Panc1 (cell line): ENCODE measurements at regions not wholly inside any gene's neighbourhood (a gene's known extent, or its start where the extent isn't known, plus 50 kb on each side); places are given as distances from the start of the nearest gene placed in this dataset.

ENCODE experiments used
- TCF7L2 ChIP-seq: IDR thresholded peaks from 2 replicates; pipeline ENCODE4 v1.6.1; 2011; ENCODE audit warnings: mild to moderate bottlenecking, low read depth, low read length, inconsistent platforms
- TF ChIP-seq, protein P1 (sequence below), 2 experiments: IDR thresholded peaks; 2 replicates each; pipeline ENCODE4 v1.6.1; 2011 to 2012; ENCODE audit warnings: low read depth in 2 of 2, control low read depth in 1 of 2, low read length in 1 of 2, mild to moderate bottlenecking in 1 of 2, moderate library complexity in 1 of 2; ENCODE audit not compliant: insufficient read depth in 1 of 2
- TF ChIP-seq, protein P2 (sequence below): fragments of 450-650 bp; IDR thresholded peaks from 2 replicates; pipeline ENCODE4 v1.5.1; 2017; ENCODE audit warnings: mild to moderate bottlenecking

DNA sequence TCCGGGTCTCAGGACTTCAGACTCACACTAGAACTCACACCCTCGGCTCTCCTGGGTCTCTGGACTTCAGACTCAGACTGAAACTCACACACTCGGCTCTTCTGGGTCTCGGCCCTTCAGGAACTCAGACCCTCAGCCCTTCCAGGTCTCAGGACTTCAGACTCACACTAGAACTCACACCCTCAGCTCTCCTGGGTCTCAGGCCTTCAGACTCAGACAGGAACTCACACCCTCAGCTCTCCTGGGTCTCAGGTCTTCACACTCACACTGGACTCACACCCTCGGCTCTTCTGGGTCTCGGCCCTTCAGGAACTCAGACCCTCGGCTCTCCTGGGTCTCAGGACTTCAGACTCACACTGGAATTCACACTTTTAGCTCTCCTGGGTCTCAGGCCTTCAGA lies 137.3 kb downstream of the CRLF2 start:
- no peak for TF ChIP-seq TCF7L2
- TF ChIP-seq, protein P1, sequence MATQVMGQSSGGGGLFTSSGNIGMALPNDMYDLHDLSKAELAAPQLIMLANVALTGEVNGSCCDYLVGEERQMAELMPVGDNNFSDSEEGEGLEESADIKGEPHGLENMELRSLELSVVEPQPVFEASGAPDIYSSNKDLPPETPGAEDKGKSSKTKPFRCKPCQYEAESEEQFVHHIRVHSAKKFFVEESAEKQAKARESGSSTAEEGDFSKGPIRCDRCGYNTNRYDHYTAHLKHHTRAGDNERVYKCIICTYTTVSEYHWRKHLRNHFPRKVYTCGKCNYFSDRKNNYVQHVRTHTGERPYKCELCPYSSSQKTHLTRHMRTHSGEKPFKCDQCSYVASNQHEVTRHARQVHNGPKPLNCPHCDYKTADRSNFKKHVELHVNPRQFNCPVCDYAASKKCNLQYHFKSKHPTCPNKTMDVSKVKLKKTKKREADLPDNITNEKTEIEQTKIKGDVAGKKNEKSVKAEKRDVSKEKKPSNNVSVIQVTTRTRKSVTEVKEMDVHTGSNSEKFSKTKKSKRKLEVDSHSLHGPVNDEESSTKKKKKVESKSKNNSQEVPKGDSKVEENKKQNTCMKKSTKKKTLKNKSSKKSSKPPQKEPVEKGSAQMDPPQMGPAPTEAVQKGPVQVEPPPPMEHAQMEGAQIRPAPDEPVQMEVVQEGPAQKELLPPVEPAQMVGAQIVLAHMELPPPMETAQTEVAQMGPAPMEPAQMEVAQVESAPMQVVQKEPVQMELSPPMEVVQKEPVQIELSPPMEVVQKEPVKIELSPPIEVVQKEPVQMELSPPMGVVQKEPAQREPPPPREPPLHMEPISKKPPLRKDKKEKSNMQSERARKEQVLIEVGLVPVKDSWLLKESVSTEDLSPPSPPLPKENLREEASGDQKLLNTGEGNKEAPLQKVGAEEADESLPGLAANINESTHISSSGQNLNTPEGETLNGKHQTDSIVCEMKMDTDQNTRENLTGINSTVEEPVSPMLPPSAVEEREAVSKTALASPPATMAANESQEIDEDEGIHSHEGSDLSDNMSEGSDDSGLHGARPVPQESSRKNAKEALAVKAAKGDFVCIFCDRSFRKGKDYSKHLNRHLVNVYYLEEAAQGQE (IDR thresholded peaks at IDR 0.05; ENCODE audit: insufficient read depth in 1 of 2, low read depth in 2 of 2, low read length in 1 of 2), result no peak
- TF ChIP-seq, protein P2, sequence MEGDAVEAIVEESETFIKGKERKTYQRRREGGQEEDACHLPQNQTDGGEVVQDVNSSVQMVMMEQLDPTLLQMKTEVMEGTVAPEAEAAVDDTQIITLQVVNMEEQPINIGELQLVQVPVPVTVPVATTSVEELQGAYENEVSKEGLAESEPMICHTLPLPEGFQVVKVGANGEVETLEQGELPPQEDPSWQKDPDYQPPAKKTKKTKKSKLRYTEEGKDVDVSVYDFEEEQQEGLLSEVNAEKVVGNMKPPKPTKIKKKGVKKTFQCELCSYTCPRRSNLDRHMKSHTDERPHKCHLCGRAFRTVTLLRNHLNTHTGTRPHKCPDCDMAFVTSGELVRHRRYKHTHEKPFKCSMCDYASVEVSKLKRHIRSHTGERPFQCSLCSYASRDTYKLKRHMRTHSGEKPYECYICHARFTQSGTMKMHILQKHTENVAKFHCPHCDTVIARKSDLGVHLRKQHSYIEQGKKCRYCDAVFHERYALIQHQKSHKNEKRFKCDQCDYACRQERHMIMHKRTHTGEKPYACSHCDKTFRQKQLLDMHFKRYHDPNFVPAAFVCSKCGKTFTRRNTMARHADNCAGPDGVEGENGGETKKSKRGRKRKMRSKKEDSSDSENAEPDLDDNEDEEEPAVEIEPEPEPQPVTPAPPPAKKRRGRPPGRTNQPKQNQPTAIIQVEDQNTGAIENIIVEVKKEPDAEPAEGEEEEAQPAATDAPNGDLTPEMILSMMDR, result no peak
